T1000 (cell line): ENCODE measurements at regions not wholly inside any gene's neighbourhood (a gene's known extent, or its start where the extent isn't known, plus 50 kb on each side); places are given as distances from the start of the nearest gene placed in this dataset.
A peak's percentile ranks its signal among the peaks of the same experiment; 100 is the strongest.
"Not testable (repeated sequence)": the region's sequence is repeated elsewhere in the genome, so short reads cannot be mapped to it uniquely, and the experiment has no call there.

Source experiments
- DNase-seq: peaks from one replicate; lab custom pipeline; 2025; ENCODE audit warnings: mixed read lengths; lab: John Stamatoyannopoulos, UW

DNA sequence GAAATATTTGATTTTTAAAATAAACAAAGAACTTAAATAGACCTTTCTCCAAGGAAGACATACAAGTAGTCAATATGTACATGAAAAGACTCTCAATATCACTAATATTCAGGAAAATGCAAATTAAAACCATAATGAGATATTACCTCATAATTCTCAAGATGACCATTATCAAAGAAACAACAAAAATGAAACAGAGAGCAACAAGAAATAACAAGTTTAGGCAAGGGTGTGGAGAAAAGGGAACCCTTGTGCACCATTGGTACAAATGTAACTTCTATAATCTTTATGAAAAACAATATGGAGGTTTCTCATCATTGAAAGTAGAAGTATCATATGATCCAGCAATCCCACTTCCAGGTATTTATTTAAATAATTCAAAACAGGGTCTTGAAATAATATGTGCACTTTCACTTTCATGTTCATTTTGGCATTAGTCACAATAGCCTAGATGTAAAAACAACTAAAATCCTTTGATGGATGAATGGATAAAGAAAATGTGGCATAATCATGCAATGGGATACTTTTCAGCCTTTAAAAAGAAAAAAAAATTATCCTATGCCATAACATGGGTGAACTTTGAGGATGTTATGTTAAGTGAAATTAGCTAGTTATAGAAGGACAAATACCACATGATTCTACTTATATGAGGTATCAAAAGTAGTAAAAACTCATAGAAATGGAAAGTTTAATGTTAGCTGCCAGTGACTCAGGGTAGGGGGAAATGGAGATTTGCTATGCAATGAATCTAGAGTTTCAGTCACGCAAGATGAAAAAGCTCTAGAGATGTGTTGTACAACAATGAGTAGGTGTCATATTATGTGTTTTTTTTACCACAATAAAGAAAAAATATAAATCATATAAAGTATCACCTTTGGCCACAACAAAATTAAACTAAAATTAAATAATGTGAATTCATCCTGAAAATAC is 114.5 kb upstream of the LYPLAL1 start:
- no peak for DNase-seq

GRCh38 chr1:219060798-219061197 is 112.9 kb upstream of the LYPLAL1 start:
- DNase-seq: no peak

DNA sequence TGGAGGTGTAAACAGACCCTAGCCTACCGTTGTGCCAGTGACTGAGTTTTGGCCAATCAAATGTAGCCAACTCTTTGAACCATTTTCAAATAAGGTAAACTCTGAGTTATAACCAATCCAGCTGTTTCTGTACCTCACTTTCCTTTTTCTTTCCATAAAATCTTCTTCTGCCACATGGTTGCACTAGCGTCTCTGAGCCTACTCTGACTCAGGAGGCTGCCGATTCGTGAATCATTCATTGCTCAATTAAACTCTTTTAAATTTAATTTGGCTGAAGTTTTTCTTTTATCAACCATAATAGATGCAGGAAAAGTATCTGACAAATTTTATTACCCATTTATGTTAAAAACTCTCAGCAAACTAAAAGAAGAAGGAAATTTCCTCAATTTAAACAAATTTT is 111.5 kb upstream of the LYPLAL1 start:
- no peak for DNase-seq

DNA sequence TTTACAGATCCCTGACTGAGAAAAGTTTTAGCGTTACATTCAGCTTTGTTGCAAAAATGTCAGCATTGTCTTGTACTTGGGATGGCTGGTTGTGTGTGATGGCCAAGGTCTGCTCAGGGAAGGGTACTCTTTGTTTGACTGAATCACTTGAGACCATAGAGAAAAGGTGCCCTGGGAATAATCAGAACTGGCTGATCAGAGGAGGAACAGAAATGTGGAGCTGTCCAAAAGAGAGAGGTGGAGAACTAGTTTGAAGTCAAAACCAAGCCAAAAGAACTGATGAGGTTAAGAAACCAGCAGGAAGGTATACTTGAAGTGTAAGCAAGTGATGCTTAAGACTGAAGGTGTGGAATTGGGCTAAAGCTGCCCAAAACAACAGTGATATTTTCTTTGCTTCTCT is 107.6 kb upstream of the LYPLAL1 start:
- DNase-seq: no peak

DNA sequence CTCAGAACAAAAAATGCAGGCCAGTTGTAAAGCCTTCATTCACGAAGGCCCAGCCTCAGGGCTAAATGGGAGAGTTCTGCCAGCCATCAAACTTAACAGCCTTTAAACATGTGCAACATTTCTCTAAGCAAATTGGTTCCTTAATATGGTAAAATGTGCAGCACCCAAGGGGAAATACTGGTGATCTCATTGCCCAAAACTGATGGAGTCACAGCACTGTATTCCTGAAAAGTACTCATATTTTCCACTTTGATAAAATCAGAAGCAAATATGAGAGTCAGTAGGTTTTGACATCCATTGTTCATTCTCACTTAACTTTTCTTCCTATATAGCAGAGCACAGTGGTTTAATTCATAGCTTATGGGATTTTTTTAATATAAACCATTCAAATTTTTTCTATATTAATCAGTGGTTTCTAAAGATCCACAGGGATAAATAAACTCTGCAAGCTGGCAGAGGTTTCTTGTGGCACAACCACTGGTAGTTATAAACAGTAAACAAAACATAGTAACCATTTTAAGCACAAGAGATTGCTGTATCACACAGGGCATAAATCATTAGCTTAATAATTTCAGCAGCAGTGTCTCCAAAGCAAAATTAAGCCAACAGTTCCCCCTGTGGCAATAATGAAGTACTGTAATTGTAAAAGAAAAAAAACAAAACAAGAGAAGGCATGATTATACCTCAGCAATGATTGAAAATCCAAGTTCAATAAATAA is 106.9 kb upstream of the LYPLAL1 start:
- peak; percentile 32 for DNase-seq

GRCh38 chr1:219067350-219067712 is 106.3 kb upstream of the LYPLAL1 start:
- no peak for DNase-seq

GRCh38 chr1:219070395-219070794 is 103.3 kb upstream of the LYPLAL1 start:
- DNase-seq: not testable (repeated sequence)

DNA sequence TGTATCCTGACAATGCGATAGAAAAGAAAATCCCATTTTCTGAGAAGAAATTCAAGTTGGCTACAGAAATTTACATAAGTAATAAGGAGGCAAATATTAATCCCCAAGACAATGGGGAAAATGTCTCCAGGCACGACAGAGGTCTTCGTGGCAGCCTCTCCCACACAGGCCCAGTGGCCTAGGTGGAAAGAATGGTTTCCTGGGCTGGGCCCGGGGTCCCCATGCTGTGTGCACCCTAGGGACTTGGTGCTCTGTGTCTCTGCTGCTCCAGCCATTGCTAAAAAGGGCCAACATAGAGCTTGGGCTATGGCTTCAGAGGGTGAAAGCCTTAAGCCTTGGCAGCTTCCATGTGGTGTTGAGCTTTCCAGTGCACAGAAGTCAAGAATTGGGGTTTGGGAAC is 102.5 kb upstream of the LYPLAL1 start:
- no peak for DNase-seq

GRCh38 chr1:219072329-219072728 is 101.3 kb upstream of the LYPLAL1 start:
- DNase-seq: no peak

- DNase-seq: no peak
Observed at GRCh38 chr1:219074084-219074728, 99.5 kb upstream of the LYPLAL1 start.

DNA sequence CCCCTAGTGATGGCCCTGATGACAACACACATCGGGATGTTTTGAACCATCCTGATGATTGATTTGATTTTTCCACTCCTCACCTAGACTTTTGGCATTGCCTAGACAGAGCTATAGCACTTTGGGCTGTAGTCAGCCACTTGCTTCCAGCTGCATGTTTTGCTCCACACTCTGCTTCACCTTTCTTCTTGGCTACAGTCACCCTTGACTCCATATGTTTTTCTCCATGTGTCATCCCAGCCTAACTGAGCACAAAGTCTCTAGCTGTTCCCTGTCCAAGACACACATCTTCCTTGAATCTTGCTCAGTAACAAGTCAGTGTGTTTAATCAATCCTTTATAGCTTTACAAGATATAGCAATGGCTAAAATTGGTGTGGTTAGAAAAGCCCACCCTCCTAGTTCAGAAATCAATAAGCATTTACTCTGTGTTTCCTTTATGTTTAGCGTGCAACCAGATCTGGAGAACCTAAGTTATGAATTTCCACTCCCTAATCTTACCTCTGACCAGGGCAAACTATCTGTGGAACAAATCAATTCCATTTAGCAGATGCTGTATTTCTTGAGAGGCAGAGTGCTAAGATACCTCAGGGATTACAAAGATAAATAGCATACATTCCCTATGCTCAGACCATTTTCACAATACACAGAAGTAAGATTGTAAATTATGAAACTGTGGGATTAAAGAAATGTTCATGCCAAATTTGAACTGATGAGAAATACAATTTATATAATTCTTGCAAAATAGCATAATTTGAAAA is 98.4 kb upstream of the LYPLAL1 start:
- no peak for DNase-seq

DNA sequence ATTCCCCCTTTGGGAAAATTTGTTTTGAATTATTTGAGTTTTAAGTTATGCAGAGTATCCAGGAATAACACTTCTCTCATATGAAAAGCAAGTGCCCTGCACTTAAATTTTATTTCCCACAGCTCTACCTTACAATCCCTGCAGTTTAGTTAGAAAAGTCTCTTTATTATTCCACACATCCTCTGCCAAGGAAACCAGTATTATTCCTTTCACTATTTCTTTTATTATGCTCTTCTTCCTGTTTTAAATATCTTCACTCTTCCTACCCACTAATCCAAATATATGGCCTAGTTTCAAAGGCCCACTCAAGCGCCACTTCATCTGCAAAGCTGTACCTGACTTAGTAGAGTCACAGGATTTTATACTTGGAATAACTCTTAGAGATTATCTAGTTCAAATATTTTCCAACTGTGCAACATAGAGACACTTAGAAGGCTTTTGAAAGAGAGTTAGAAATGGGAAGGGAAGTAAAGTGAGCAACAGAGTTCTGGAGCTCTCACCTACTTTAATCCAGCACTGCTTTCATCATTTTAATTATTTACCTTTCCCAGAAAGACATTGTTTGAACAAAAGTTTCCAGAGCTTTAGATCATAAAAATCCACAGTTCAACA is 97.2 kb upstream of the LYPLAL1 start:
- no peak for DNase-seq

- DNase-seq: not testable (repeated sequence)
Observed at GRCh38 chr1:219077767-219078166, 95.9 kb upstream of the LYPLAL1 start.

DNA sequence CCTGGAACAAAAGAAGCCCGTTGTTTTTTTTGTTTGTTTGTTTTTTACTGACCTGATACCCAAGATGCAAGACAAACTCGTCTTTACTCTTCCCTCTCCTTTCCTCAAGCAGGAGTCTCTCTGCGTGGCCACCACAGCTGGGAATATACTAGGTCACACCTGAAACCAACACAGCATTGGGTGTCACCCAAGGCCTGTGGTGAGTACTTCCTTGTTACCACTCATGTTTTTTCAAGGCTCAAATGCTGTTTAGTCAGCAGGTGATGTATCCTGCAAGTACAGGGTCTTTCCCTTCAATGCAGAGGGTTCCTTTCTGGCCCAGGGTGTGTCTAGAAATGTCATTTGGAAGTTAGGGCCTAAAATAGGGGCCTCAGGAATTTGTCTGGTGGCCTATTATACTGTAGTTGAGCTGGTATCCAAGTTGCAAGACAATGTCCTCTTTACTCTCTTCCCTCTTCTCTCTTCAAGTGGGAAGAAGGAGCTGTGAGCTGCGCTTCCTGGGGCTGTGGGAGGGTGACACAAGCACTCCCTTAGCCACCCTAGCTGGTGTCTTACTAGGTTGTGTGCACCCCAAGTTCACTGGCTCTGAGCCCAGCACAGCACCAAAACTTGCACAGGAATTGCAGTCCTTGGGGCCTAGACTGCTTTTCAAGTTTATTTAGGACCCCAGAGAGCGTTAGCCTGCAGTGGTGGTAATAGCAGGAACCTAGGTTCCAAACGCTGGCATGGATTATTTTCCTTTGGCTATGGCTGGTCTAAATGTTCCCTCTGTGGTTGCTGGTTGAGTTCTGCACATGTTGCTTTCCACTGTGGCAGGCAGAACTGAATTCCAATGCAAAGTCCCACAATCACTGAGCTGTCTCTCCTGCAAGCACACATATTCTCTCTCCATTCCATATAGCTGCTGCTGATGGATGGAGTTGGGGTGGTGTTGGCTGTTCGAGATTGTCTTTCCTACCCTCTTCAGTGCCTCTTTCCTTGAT is 91.4 kb upstream of the LYPLAL1 start:
- no peak for DNase-seq

DNA sequence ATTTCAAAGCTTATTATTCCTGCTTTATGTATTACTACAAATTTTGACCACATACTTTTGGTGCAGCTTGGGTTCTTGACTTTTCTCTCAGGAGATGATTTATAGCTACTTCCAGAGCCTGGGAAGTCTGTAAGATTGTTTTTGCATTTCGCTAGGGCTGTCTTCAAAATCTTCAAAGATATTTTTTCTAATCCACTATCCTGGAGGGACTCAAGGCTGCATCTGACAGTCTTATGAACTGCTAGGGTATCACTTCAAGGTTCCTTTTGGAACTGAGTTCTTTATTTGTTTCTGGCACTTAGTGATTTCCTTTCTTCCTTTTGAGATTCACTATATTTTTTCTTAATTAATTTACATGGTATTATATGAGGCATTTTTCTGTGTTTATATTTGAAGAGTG is 90.0 kb upstream of the LYPLAL1 start:
- DNase-seq: no peak

DNA sequence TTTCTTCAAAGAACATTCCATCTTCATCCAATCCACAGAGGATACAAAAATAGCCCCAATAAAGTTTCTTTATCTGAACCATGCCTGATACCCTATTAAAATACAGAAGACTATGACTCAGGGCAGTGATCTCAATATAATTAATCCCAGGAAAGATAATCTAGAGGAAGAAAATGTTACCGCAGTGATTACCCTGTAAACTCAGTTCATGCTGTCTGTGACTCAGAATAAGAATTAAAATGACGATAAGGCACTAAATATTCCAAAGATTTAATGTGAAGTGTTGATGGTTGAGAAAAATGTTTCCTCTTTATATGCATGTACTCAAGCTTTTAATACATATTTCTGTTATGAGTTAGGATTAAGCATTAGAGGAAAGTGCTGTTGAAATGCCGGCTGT is 88.6 kb upstream of the LYPLAL1 start:
- DNase-seq: no peak

- no peak for DNase-seq
Observed at GRCh38 chr1:219085988-219086387, 87.7 kb upstream of the LYPLAL1 start.

GRCh38 chr1:219086956-219087469 is 86.7 kb upstream of the LYPLAL1 start:
- no peak for DNase-seq

- peak; percentile 61 for DNase-seq
Observed at GRCh38 chr1:219088778-219089557, 84.7 kb upstream of the LYPLAL1 start.
